ENCODE measurements at regions not wholly inside any gene's neighbourhood (a gene's known extent, or its start where the extent isn't known, plus 50 kb on each side); places are given as distances from the start of the nearest gene placed in this dataset.
"Not testable (repeated sequence)": the region's sequence is repeated elsewhere in the genome, so short reads cannot be mapped to it uniquely, and the experiment has no call there.

DNA sequence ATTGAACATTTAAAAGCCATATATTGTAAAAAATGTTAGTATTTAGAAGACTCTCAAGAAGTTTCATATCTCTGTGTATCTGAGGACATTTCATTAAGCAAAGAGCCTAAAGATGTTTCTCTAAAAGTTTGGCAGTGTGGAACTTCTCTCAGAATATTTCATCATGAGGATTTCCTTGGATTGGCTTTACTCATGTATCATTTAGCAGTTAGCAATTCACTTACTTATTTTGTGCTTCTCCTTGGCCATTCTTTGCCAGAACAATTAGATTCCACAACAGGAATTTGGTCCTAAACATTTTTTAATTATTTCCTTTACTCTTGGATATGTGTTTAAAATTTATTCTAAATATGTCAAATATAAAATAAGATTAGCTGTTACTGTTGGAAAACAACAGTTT is 345.0 kb upstream of the LRRTM4 start:
- TF ChIP-seq CTCF (IDR thresholded peaks at IDR 0.05; ENCODE audit: low read depth, low read length, missing control alignments), result no peak
- Histone ChIP-seq H3K4me3 (ENCODE audit: low read depth, low read length) (no peak overlapping the region), H3K36me3 (replicated peaks) (no peaks in the 10 kb centered on the region), H3K27ac (no peak overlapping the region), H3K27me3 (replicated peaks) (no peaks in the 10 kb centered on the region)
- DNase-seq, result no peak
- in situ Hi-C loops (cut with HindIII; ENCODE audit: low pct_ligation_motif_present, low sequenced_read_pairs), result no loop called here

DNA sequence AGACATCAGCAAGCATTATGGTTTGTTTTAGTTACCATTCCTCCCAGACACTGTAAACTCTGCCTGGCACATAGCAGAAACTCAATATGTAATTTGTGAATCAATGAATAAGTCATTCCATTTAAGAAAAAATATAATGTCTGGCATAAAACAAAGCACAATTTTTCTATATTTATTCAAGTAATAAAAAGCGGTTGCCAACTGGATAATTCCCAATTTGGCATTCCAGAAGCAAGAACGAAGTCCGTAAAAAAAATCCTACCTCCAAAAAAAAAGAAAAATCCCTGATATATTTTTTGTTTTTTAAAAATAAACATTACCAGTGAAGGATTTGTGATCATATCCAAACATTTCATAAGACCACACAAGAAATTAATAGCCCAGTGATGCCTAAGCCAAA is 351.3 kb upstream of the LRRTM4 start:
- no peak for DNase-seq
- Histone ChIP-seq H3K36me3 (replicated peaks) (no peaks in the 10 kb centered on the region), H3K4me3 (ENCODE audit: low read depth, low read length) (no peak overlapping the region), H3K27me3 (replicated peaks) (no peaks in the 10 kb centered on the region), H3K27ac (no peak overlapping the region)
- TF ChIP-seq CTCF (IDR thresholded peaks at IDR 0.05; ENCODE audit: low read depth, low read length, missing control alignments), result no peak
- in situ Hi-C loops (cut with HindIII; ENCODE audit: low pct_ligation_motif_present, low sequenced_read_pairs), result no loop called here

- H3K4me3 ChIP-seq (ENCODE audit: low read depth, low read length); H3K27me3 ChIP-seq (replicated peaks); H3K27ac ChIP-seq; DNase-seq; in situ Hi-C loops (cut with HindIII; ENCODE audit: low pct_ligation_motif_present, low sequenced_read_pairs); H3K36me3 ChIP-seq (replicated peaks): not testable (repeated sequence)
Measured at GRCh38 chr2:77900211-77900610, 378.0 kb upstream of the LRRTM4 start.

DNA sequence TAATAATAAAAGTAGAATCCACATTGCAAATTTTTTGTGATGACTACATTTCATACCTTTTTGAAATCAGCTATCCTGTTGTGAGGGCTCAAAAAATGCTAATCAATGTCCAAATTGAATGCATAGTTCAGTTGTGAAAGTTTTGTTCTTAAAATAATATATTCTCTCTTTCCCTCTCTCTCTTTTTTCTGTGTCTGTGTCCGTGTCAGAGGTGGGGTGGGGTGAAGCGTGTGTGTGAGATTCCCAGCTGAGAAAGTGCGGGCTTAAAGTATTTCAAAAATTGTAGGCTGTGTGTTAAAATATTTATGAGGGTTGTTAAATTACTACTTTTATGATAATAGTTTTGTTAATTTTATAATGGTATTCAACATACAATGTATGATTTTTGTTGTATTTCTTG is 388.0 kb upstream of the LRRTM4 start:
- in situ Hi-C loops (cut with HindIII; ENCODE audit: low pct_ligation_motif_present, low sequenced_read_pairs), result no loop called here

DNA sequence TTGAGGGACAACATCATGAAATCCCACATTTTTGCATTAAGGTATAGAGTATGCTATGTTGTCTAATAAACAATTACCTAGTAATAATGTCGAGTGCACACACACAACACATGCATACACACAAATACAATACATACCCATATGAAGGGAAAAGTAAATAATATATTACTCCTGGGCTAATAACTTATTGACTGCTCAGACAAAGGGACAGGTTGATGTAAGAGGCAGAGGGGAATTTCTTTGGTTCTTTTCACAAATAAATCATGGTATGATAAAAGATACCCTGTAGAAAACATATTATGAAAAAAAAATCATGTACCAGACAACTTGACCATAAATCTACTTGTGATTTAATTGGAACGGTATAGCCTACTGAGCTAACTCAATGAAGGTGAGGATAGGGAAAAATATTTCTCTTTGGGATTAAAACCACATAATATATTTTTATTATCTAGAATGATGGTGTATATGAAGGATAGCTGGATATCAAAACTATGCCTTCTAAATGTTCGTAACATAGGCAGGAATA is 398.7 kb upstream of the LRRTM4 start:
- in situ Hi-C loops (cut with HindIII; ENCODE audit: low pct_ligation_motif_present, low sequenced_read_pairs), result no loop called here
- no peak for DNase-seq
- Histone ChIP-seq H3K27me3 (replicated peaks) (no peaks in the 10 kb centered on the region), H3K4me3 (ENCODE audit: low read depth, low read length) (no peak overlapping the region), H3K27ac (no peak overlapping the region), H3K36me3 (replicated peaks) (no peaks in the 10 kb centered on the region)
- no peak for TF ChIP-seq CTCF (IDR thresholded peaks at IDR 0.05; ENCODE audit: low read depth, low read length, missing control alignments)

More for the DNA sequence above, 388.0 kb upstream of the LRRTM4 start:
- Histone ChIP-seq H3K27me3 (replicated peaks) (no peaks in the 10 kb centered on the region), H3K36me3 (replicated peaks) (no peaks in the 10 kb centered on the region), H3K4me3 (ENCODE audit: low read depth, low read length) (no peak overlapping the region), H3K27ac (no peak overlapping the region)
- no peak for TF ChIP-seq CTCF (IDR thresholded peaks at IDR 0.05; ENCODE audit: low read depth, low read length, missing control alignments)
- no peak for DNase-seq

DNA sequence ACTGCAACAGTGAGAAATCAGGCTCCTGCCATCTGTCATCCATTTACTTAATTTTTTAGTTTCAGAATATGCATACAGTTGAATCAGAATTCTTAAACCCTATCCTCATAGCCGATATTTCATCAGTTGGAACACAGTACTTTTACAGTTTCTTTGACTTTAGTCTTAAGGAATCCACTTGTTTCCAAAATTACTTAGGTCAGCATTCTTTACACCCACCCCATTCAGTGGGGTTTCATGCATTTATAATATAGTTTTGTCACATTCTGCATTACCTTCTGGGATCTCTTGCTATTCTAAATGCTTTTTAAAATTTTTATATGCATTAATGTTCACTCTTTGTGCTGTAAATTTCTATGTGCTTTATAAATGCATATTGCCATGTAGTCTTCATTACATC is 400.4 kb upstream of the LRRTM4 start:
- Histone ChIP-seq H3K27me3 (replicated peaks) (no peaks in the 10 kb centered on the region), H3K36me3 (replicated peaks) (no peaks in the 10 kb centered on the region), H3K27ac (no peak overlapping the region), H3K4me3 (ENCODE audit: low read depth, low read length) (no peak overlapping the region)
- TF ChIP-seq CTCF (IDR thresholded peaks at IDR 0.05; ENCODE audit: low read depth, low read length, missing control alignments), result no peak
- DNase-seq, result no peak
- in situ Hi-C loops (cut with HindIII; ENCODE audit: low pct_ligation_motif_present, low sequenced_read_pairs), result no loop called here

Measured in brain microvascular endothelial cell (primary cell).